ENCODE measurements at regions not wholly inside any gene's neighbourhood (a gene's known extent, or its start where the extent isn't known, plus 50 kb on each side); places are given as distances from the start of the nearest gene placed in this dataset.

GRCh38 chr7:94241402-94241925, 153.2 kb upstream of the COL1A2 start:
- TF ChIP-seq RAD21 (conservative IDR thresholded peaks at IDR 0.05 in 1 of 2, IDR thresholded peaks at IDR 0.05 in 1 of 2) = peak in 1 of 2 experiments; percentile 22; a peak in 2 of 5 replicates
- TF ChIP-seq FOXS1 (CRISPR knock-in tag; IDR thresholded peaks at IDR 0.05) = no peak
- POLR2A ChIA-PET = no interaction called here
- ATAC-seq = no peak
- Histone ChIP-seq H3K4me3 (no peak overlapping the region), H3K4me1 (peaks cover 9% of the 10 kb centered on the region; the same call in 1 of the 3 replicates), H3K27ac (no peak overlapping the region), H3K9me3 (no peaks in the 10 kb centered on the region), H3K4me2 (no peak overlapping the region)
- FAIRE-seq = no peak
- no peak for DNase-seq (ENCODE audit: low read depth in 1 of 2, low spot score in 1 of 2)
- CTCF ChIA-PET = no interaction called here
- 50% methylated on average over 3 of the region's 3 CpGs for WGBS (ENCODE audit: missing lambda C conversion rate)

GRCh38 chr7:94243066-94243711, 151.5 kb upstream of the COL1A2 start:
- no peak overlapping the region for H3K4me3 ChIP-seq
- FAIRE-seq (no peak), ATAC-seq (no peak), DNase-seq (ENCODE audit: low read depth in 1 of 2, low spot score in 1 of 2) (no peak)
- no peaks in the 10 kb centered on the region for H3K9me3 ChIP-seq
- CTCF ChIA-PET = no interaction called here
- TF ChIP-seq CHD2 (IDR thresholded peaks at IDR 0.05; ENCODE audit: low read length, partially characterized antibody) = no peak
- TF ChIP-seq MAFK (IDR thresholded peaks at IDR 0.05; ENCODE audit: partially characterized antibody) = peak; percentile 52
- no peak for TF ChIP-seq MYC (IDR thresholded peaks at IDR 0.05; ENCODE audit: borderline replicate concordance, low read length)
- H3K4me2 ChIP-seq = no peak overlapping the region
- no peak overlapping the region for H3K27ac ChIP-seq
- POLR2A ChIA-PET = no interaction called here
- H3K4me1 ChIP-seq = peaks cover 9% of the 10 kb centered on the region; the same call in 1 of the 3 replicates
- WGBS (ENCODE audit: missing lambda C conversion rate) = 92% methylated on average over 9 of the region's 9 CpGs

DNA sequence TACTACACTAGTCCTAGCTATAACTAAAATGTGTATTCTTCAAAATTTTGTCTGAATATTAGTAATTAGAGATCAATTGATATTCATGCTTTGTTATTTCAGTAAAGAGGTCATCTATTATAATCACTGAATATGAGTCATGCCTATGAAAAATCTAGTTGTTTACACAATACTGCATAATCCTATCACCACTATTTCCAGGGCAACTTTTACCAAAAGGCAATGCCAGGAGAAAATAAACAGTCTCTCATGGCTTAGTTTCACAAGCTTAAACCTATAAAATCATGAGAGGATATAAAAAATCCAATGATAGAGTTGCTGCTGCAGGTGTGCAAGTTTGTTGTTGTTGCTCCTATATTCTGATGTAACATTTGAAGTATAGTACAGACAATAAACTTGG, 149.9 kb upstream of the COL1A2 start:
- DNase-seq (ENCODE audit: low read depth in 1 of 2, low spot score in 1 of 2) = no peak
- Histone ChIP-seq H3K4me2 (0 out of 3 replicates have a peak overlapping the region, but pooled peaks have one; percentile 6), H3K4me1 (peaks cover 9% of the 10 kb centered on the region; the same call in 1 of the 3 replicates), H3K4me3 (no peak overlapping the region), H3K9me3 (no peaks in the 10 kb centered on the region), H3K27ac (no peak overlapping the region)
- no peak for ATAC-seq
- ChIA-PET POLR2A (no interaction called here), CTCF (interaction anchor here (1.4 kb wide), 1 partner anchor 31 kb away, joined by 3 read pairs; no protein-coding TSS in a partner anchor)
- FAIRE-seq = no peak
- TF ChIP-seq FOSL2 (IDR thresholded peaks at IDR 0.05) (no peak), FOSL2 (CRISPR knock-in tag; IDR thresholded peaks at IDR 0.05) (peak; percentile 56), RNF2 (IDR thresholded peaks at IDR 0.05; ENCODE audit: borderline replicate concordance, low read depth) (no peak), HOXA7 (CRISPR knock-in tag; IDR thresholded peaks at IDR 0.05) (no peak), CEBPB (IDR thresholded peaks at IDR 0.05) (no peak), EP300 (IDR thresholded peaks at IDR 0.05) (no peak), POLR2A (IDR thresholded peaks at IDR 0.05; ENCODE audit: low read length) (no peak), CHD4 (IDR thresholded peaks at IDR 0.05; ENCODE audit: borderline replicate concordance) (no peak), RAD21 (conservative IDR thresholded peaks at IDR 0.05 in 1 of 2, IDR thresholded peaks at IDR 0.05 in 1 of 2) (no peak), ATOH8 (CRISPR knock-in tag; IDR thresholded peaks at IDR 0.05; ENCODE audit: low read depth) (no peak)

GRCh38 chr7:94245500-94245899, 149.2 kb upstream of the COL1A2 start:
- 95% methylated on average over 4 of the region's 4 CpGs for WGBS (ENCODE audit: missing lambda C conversion rate)
- Histone ChIP-seq H3K9me3 (no peaks in the 10 kb centered on the region), H3K27ac (no peak overlapping the region), H3K4me3 (no peak overlapping the region), H3K4me1 (peaks cover 9% of the 10 kb centered on the region; the same call in 1 of the 3 replicates), H3K4me2 (no peak overlapping the region)
- POLR2A ChIA-PET = no interaction called here
- no peak for DNase-seq (ENCODE audit: low read depth in 1 of 2, low spot score in 1 of 2)
- TF ChIP-seq MAX (IDR thresholded peaks at IDR 0.05) (no peak), EHMT2 (IDR thresholded peaks at IDR 0.05; ENCODE audit: low read depth) (no peak), SREBF2 (IDR thresholded peaks at IDR 0.05) (no peak), NR3C1 (IDR thresholded peaks at IDR 0.05) (no peak)
- no peak for FAIRE-seq
- no peak for ATAC-seq
- CTCF ChIA-PET = interaction anchor here (1.0 to 1.4 kb wide), 2 partner anchors 24 to 31 kb away, joined by 3 read pairs; no protein-coding TSS in a partner anchor
